ENCODE measurements at regions not wholly inside any gene's neighbourhood (a gene's known extent, or its start where the extent isn't known, plus 50 kb on each side); places are given as distances from the start of the nearest gene placed in this dataset.

DNA sequence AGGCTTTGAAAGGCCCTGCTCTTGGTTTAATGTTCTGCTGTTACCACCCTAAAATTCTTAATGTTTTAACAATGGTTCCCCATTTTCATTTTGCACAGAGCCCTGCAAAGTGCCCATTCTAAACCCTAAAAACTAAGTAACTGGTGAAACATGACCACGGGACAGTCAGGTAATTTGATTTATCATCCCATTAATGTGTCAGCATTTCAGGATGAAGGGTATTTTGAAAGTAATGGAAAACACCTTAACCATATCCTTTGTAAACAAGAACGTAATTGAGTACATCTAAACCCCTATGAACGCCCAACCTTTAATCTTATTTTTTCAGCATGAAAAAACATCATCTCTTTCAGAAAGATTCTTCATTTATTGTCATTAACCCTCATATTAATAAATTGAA is 164.9 kb upstream of the IL12A start:
- TF ChIP-seq, protein P1, sequence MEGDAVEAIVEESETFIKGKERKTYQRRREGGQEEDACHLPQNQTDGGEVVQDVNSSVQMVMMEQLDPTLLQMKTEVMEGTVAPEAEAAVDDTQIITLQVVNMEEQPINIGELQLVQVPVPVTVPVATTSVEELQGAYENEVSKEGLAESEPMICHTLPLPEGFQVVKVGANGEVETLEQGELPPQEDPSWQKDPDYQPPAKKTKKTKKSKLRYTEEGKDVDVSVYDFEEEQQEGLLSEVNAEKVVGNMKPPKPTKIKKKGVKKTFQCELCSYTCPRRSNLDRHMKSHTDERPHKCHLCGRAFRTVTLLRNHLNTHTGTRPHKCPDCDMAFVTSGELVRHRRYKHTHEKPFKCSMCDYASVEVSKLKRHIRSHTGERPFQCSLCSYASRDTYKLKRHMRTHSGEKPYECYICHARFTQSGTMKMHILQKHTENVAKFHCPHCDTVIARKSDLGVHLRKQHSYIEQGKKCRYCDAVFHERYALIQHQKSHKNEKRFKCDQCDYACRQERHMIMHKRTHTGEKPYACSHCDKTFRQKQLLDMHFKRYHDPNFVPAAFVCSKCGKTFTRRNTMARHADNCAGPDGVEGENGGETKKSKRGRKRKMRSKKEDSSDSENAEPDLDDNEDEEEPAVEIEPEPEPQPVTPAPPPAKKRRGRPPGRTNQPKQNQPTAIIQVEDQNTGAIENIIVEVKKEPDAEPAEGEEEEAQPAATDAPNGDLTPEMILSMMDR (IDR thresholded peaks at IDR 0.05; ENCODE audit: insufficient read depth, low read length, poor library complexity, severe bottlenecking): no peak
- no peak for TF ChIP-seq EZH2phosphoT487 (conservative IDR thresholded peaks at IDR 0.05; ENCODE audit: low read length)

All from SU-DHL-6 (cell line).